ENCODE measurements at regions not wholly inside any gene's neighbourhood (a gene's known extent, or its start where the extent isn't known, plus 50 kb on each side); places are given as distances from the start of the nearest gene placed in this dataset.

DNA sequence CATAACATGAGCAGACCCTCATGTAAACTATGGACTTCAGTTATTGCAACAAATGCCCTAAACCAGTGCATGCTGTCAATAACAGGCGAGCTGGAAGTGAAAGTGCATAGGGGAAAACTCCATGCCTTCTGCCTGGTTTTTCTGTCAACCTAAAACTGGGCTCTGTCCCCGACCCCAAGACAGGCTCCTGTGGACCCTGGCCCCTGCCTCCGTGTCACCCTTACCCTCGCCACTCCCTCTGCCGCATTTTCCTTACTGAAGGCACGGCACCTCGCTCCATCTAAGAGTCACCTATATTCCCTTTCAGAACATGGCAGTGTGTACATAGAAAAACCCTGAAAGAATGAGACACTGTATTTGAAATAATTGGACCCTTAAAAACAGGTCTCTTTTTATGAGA is 151.3 kb downstream of the SHANK2 start:
- TF ChIP-seq, protein P1, sequence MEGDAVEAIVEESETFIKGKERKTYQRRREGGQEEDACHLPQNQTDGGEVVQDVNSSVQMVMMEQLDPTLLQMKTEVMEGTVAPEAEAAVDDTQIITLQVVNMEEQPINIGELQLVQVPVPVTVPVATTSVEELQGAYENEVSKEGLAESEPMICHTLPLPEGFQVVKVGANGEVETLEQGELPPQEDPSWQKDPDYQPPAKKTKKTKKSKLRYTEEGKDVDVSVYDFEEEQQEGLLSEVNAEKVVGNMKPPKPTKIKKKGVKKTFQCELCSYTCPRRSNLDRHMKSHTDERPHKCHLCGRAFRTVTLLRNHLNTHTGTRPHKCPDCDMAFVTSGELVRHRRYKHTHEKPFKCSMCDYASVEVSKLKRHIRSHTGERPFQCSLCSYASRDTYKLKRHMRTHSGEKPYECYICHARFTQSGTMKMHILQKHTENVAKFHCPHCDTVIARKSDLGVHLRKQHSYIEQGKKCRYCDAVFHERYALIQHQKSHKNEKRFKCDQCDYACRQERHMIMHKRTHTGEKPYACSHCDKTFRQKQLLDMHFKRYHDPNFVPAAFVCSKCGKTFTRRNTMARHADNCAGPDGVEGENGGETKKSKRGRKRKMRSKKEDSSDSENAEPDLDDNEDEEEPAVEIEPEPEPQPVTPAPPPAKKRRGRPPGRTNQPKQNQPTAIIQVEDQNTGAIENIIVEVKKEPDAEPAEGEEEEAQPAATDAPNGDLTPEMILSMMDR (IDR thresholded peaks at IDR 0.05; ENCODE audit: borderline replicate concordance, extremely low read depth, low read length, poor library complexity, severe bottlenecking), result no peak
- TF ChIP-seq EZH2 (IDR thresholded peaks at IDR 0.05; ENCODE audit: borderline replicate concordance, low read depth, low read length, severe bottlenecking), result no peak

Data from DND-41 (cell line).